ENCODE measurements at regions not wholly inside any gene's neighbourhood (a gene's known extent, or its start where the extent isn't known, plus 50 kb on each side); places are given as distances from the start of the nearest gene placed in this dataset.

GRCh38 chr4:141921293-141921692, 284.9 kb downstream of the IL15 start:
- TF ChIP-seq CTCF (IDR thresholded peaks at IDR 0.05; ENCODE audit: insufficient read depth, low read depth, low read length), result no peak
- no peak for TF ChIP-seq EZH2 (IDR thresholded peaks at IDR 0.05; ENCODE audit: insufficient read depth, low read length)
- no peaks in the 10 kb centered on the region for H3K79me2 ChIP-seq (ENCODE audit: insufficient read depth, low read length)
- H3K4me1 ChIP-seq (ENCODE audit: insufficient read depth, low read length), result no peaks in the 10 kb centered on the region
- H3K9me3 ChIP-seq (ENCODE audit: insufficient read depth, low read depth, low read length), result no peaks in the 10 kb centered on the region
- Mint-ChIP-seq H3K27me3 (ENCODE audit: low read depth, unreplicated experiment) (no peaks in the 10 kb centered on the region), H3K4me1 (ENCODE audit: low read depth, unreplicated experiment) (no peaks in the 10 kb centered on the region), H3K9me3 (ENCODE audit: unreplicated experiment) (no peaks in the 10 kb centered on the region), H3K36me3 (ENCODE audit: low read depth, unreplicated experiment) (no peaks in the 10 kb centered on the region), H3K4me3 (ENCODE audit: unreplicated experiment) (no peak overlapping the region), H3K27ac (ENCODE audit: unreplicated experiment) (no peak overlapping the region)
- no peaks in the 10 kb centered on the region for H3K27me3 ChIP-seq (ENCODE audit: insufficient read depth, low read length)
- H3K27ac ChIP-seq (ENCODE audit: low read depth, low read length), result no peak overlapping the region
- no peak for FAIRE-seq
- no peaks in the 10 kb centered on the region for H3K36me3 ChIP-seq (ENCODE audit: insufficient read depth, low read length)
- H2AFZ ChIP-seq (ENCODE audit: low read depth, low read length), result no peak overlapping the region
- DNase-seq (ENCODE audit: low read depth), result no peak
- H3K4me2 ChIP-seq (ENCODE audit: low read length), result no peak overlapping the region
- no peak overlapping the region for H3K4me3 ChIP-seq (ENCODE audit: insufficient read depth, low read depth, low read length)
- no peaks in the 10 kb centered on the region for H4K20me1 ChIP-seq (ENCODE audit: insufficient read depth, low read length)
- H3K9ac ChIP-seq (ENCODE audit: low read length), result no peak overlapping the region

GRCh38 chr4:141922236-141922635, 285.9 kb downstream of the IL15 start:
- H3K27ac Mint-ChIP-seq (ENCODE audit: unreplicated experiment), result no peak overlapping the region
- Histone ChIP-seq H3K9me3 (ENCODE audit: insufficient read depth, low read depth, low read length) (no peaks in the 10 kb centered on the region), H3K4me1 (ENCODE audit: insufficient read depth, low read length) (no peaks in the 10 kb centered on the region), H3K79me2 (ENCODE audit: insufficient read depth, low read length) (no peaks in the 10 kb centered on the region), H3K36me3 (ENCODE audit: insufficient read depth, low read length) (no peaks in the 10 kb centered on the region), H3K4me2 (ENCODE audit: low read length) (no peak overlapping the region), H3K4me3 (ENCODE audit: insufficient read depth, low read depth, low read length) (no peak overlapping the region), H3K27me3 (ENCODE audit: insufficient read depth, low read length) (no peaks in the 10 kb centered on the region), H3K9ac (ENCODE audit: low read length) (no peak overlapping the region), H3K27ac (ENCODE audit: low read depth, low read length) (no peak overlapping the region), H4K20me1 (ENCODE audit: insufficient read depth, low read length) (no peaks in the 10 kb centered on the region), H2AFZ (ENCODE audit: low read depth, low read length) (no peak overlapping the region)
- no peaks in the 10 kb centered on the region for H3K36me3 Mint-ChIP-seq (ENCODE audit: low read depth, unreplicated experiment)
- DNase-seq (ENCODE audit: low read depth) (peak; percentile 20), FAIRE-seq (no peak)
- H3K27me3 Mint-ChIP-seq (ENCODE audit: low read depth, unreplicated experiment), result no peaks in the 10 kb centered on the region
- TF ChIP-seq CTCF (IDR thresholded peaks at IDR 0.05; ENCODE audit: insufficient read depth, low read depth, low read length) (no peak), EZH2 (IDR thresholded peaks at IDR 0.05; ENCODE audit: insufficient read depth, low read length) (no peak)
- no peaks in the 10 kb centered on the region for H3K9me3 Mint-ChIP-seq (ENCODE audit: unreplicated experiment)
- H3K4me1 Mint-ChIP-seq (ENCODE audit: low read depth, unreplicated experiment), result no peaks in the 10 kb centered on the region
- H3K4me3 Mint-ChIP-seq (ENCODE audit: unreplicated experiment), result no peak overlapping the region

GRCh38 chr4:141926406-141926805, 290.0 kb downstream of the IL15 start:
- H3K27ac Mint-ChIP-seq (ENCODE audit: unreplicated experiment), result no peak overlapping the region
- TF ChIP-seq CTCF (IDR thresholded peaks at IDR 0.05; ENCODE audit: insufficient read depth, low read depth, low read length), result no peak
- H3K27ac ChIP-seq (ENCODE audit: low read depth, low read length), result no peak overlapping the region

More at GRCh38 chr4:141926406-141926805, 290.0 kb downstream of the IL15 start:
- H4K20me1 ChIP-seq (ENCODE audit: insufficient read depth, low read length), result no peaks in the 10 kb centered on the region
- Mint-ChIP-seq H3K36me3 (ENCODE audit: low read depth, unreplicated experiment) (no peaks in the 10 kb centered on the region), H3K4me3 (ENCODE audit: unreplicated experiment) (no peak overlapping the region), H3K4me1 (ENCODE audit: low read depth, unreplicated experiment) (no peaks in the 10 kb centered on the region), H3K27me3 (ENCODE audit: low read depth, unreplicated experiment) (no peaks in the 10 kb centered on the region), H3K9me3 (ENCODE audit: unreplicated experiment) (no peaks in the 10 kb centered on the region)
- H3K27me3 ChIP-seq (ENCODE audit: insufficient read depth, low read length), result no peaks in the 10 kb centered on the region
- H3K4me1 ChIP-seq (ENCODE audit: insufficient read depth, low read length), result no peaks in the 10 kb centered on the region
- H2AFZ ChIP-seq (ENCODE audit: low read depth, low read length), result no peak overlapping the region
- DNase-seq (ENCODE audit: low read depth) (no peak), FAIRE-seq (no peak)
- H3K9ac ChIP-seq (ENCODE audit: low read length), result no peak overlapping the region
- no peak overlapping the region for H3K4me3 ChIP-seq (ENCODE audit: insufficient read depth, low read depth, low read length)
- H3K9me3 ChIP-seq (ENCODE audit: insufficient read depth, low read depth, low read length), result no peaks in the 10 kb centered on the region
- H3K4me2 ChIP-seq (ENCODE audit: low read length), result no peak overlapping the region
- no peaks in the 10 kb centered on the region for H3K36me3 ChIP-seq (ENCODE audit: insufficient read depth, low read length)
- H3K79me2 ChIP-seq (ENCODE audit: insufficient read depth, low read length), result no peaks in the 10 kb centered on the region

All from astrocyte (in vitro differentiated cells and primary cell).